Suprapubic skin (tissue), 4 donors: ENCODE measurements at regions not wholly inside any gene's neighbourhood (a gene's known extent, or its start where the extent isn't known, plus 50 kb on each side); places are given as distances from the start of the nearest gene placed in this dataset.

Source experiments
- DNase-seq, 2 donors: peaks; one replicate each; pipeline ENCODE4 v3.0.0-alpha.2; 2019; ENCODE audit warnings: low spot score in 2 of 2
- H3K27ac ChIP-seq: fragments of 200-600 bp; sonication (generic); one replicate; pipeline ENCODE4 v1.5.1; 2019
- H3K27me3 ChIP-seq: fragments of 200-600 bp; sonication (generic); one replicate; pipeline ENCODE4 v1.5.1; 2019
- H3K36me3 ChIP-seq: fragments of 200-600 bp; sonication (generic); one replicate; pipeline ENCODE4 v1.5.1; 2019
- H3K4me1 ChIP-seq: fragments of 200-600 bp; sonication (generic); one replicate; pipeline ENCODE4 v1.5.1; 2019
- H3K4me3 ChIP-seq: fragments of 200-600 bp; sonication (generic); one replicate; pipeline ENCODE4 v1.5.1; 2019; ENCODE audit warnings: mild to moderate bottlenecking
- H3K9me3 ChIP-seq: fragments of 200-600 bp; sonication (generic); one replicate; pipeline ENCODE4 v1.5.1; 2019
- CTCF ChIP-seq, 2 donors: fragments of 200-600 bp in 1 of 2; fragments of 450-650 bp in 1 of 2; sonication (generic) in 1 of 2; IDR thresholded peaks; one replicate each; pipeline ENCODE4 v1.5.1; 2016 to 2019; ENCODE audit warnings: antibody characterized with exemption in 2 of 2, mild to moderate bottlenecking in 1 of 2, moderate library complexity in 1 of 2
- EP300 ChIP-seq: sonication (generic); formaldehyde crosslinking; IDR thresholded peaks from one replicate; pipeline ENCODE4 v1.6.1; 2017; ENCODE audit warnings: antibody characterized with exemption
- POLR2A ChIP-seq, 2 donors: fragments of 450-650 bp; IDR thresholded peaks; one replicate each; pipeline ENCODE4 v1.6.1; 2017; ENCODE audit warnings: antibody characterized with exemption in 2 of 2, mild to moderate bottlenecking in 2 of 2, moderate library complexity in 2 of 2
- POLR2AphosphoS5 ChIP-seq, 3 donors: sonication (generic); formaldehyde crosslinking; IDR thresholded peaks; one replicate each; pipeline ENCODE4 v1.6.1; 2017; ENCODE audit warnings: antibody characterized with exemption in 3 of 3
- WGBS: methylation state at CpG from one replicate; pipeline ENCODE4 v1.1.5; 2018; 5-methylcytosine and 5-hydroxymethylcytosine counted together

- whole genome bisulfite sequencing, result 80% methylated on average over 8 of the region's 8 CpGs
- H3K27me3 ChIP-seq, result no peaks in the 10 kb centered on the region
- no peak overlapping the region for H3K4me3 ChIP-seq
- H3K36me3 ChIP-seq, result no peaks in the 10 kb centered on the region
- peaks cover 39% of the 10 kb centered on the region for H3K4me1 ChIP-seq
- TF ChIP-seq CTCF (IDR thresholded peaks at IDR 0.05) (no peak), POLR2A (IDR thresholded peaks at IDR 0.05) (no peak), EP300 (no peak), POLR2AphosphoS5 (IDR thresholded peaks at IDR 0.05) (no peak)
- peak overlapping the region; percentile 78 for H3K27ac ChIP-seq
- H3K9me3 ChIP-seq, result no peaks in the 10 kb centered on the region
- DNase-seq, result no peak
Measured at GRCh38 chr7:94300176-94300835, 94.4 kb upstream of the COL1A2 start.

GRCh38 chr7:94301024-94301586, 93.6 kb upstream of the COL1A2 start:
- whole genome bisulfite sequencing, result 42% methylated on average over 6 of the region's 6 CpGs
- no peaks in the 10 kb centered on the region for H3K36me3 ChIP-seq
- peaks cover 39% of the 10 kb centered on the region for H3K4me1 ChIP-seq
- H3K4me3 ChIP-seq, result no peak overlapping the region
- no peak for TF ChIP-seq EP300
- no peak for TF ChIP-seq POLR2A (IDR thresholded peaks at IDR 0.05)
- TF ChIP-seq POLR2AphosphoS5 (IDR thresholded peaks at IDR 0.05), result peak in 1 of 3 donors; percentile 31
- TF ChIP-seq CTCF (IDR thresholded peaks at IDR 0.05), result no peak
- DNase-seq, result peak; percentile 80 to 83
- H3K27me3 ChIP-seq, result no peaks in the 10 kb centered on the region
- no peaks in the 10 kb centered on the region for H3K9me3 ChIP-seq
- peak overlapping the region; percentile 78 for H3K27ac ChIP-seq

- Histone ChIP-seq H3K4me3 (no peak overlapping the region), H3K9me3 (no peaks in the 10 kb centered on the region), H3K27me3 (no peaks in the 10 kb centered on the region), H3K4me1 (peaks cover 26% of the 10 kb centered on the region), H3K36me3 (no peaks in the 10 kb centered on the region), H3K27ac (no peak overlapping the region)
- TF ChIP-seq CTCF (IDR thresholded peaks at IDR 0.05) (no peak), POLR2A (IDR thresholded peaks at IDR 0.05) (no peak), POLR2AphosphoS5 (IDR thresholded peaks at IDR 0.05) (no peak), EP300 (no peak)
- no peak for DNase-seq
- WGBS, result 58% methylated on average over 4 of the region's 4 CpGs
Measured at GRCh38 chr7:94303118-94303517, 91.6 kb upstream of the COL1A2 start.

GRCh38 chr7:94303695-94304094, 91.0 kb upstream of the COL1A2 start:
- Histone ChIP-seq H3K4me1 (peaks cover 26% of the 10 kb centered on the region), H3K27me3 (no peaks in the 10 kb centered on the region), H3K36me3 (no peaks in the 10 kb centered on the region), H3K27ac (peak overlapping the region; percentile 56), H3K4me3 (no peak overlapping the region), H3K9me3 (no peaks in the 10 kb centered on the region)
- 14% methylated on average over 7 of the region's 7 CpGs for WGBS
- DNase-seq, result no peak
- TF ChIP-seq EP300, result no peak
- TF ChIP-seq CTCF (IDR thresholded peaks at IDR 0.05), result no peak
- TF ChIP-seq POLR2AphosphoS5 (IDR thresholded peaks at IDR 0.05), result no peak
- TF ChIP-seq POLR2A (IDR thresholded peaks at IDR 0.05), result no peak

GRCh38 chr7:94304878-94305277, 89.8 kb upstream of the COL1A2 start:
- H3K36me3 ChIP-seq, result no peaks in the 10 kb centered on the region
- TF ChIP-seq EP300, result no peak
- peaks cover 26% of the 10 kb centered on the region for H3K4me1 ChIP-seq
- no peak overlapping the region for H3K4me3 ChIP-seq
- no peak for DNase-seq
- no peaks in the 10 kb centered on the region for H3K9me3 ChIP-seq
- no peak overlapping the region for H3K27ac ChIP-seq
- no peaks in the 10 kb centered on the region for H3K27me3 ChIP-seq
- WGBS, result 94% methylated on average over 2 of the region's 2 CpGs
